Sciatic nerve (tissue), 2 donors: ENCODE measurements at regions not wholly inside any gene's neighbourhood (a gene's known extent, or its start where the extent isn't known, plus 50 kb on each side); places are given as distances from the start of the nearest gene placed in this dataset.
A peak's percentile ranks its signal among the peaks of the same experiment; 100 is the strongest.
"Not testable (repeated sequence)": the region's sequence is repeated elsewhere in the genome, so short reads cannot be mapped to it uniquely, and the experiment has no call there.

Experiments used
- ATAC-seq: fragments of 200-7000 bp; cut with Tn5 transposase; one replicate; pipeline ENCODE4 v1.9.1; 2020; ENCODE audit warnings: mild to moderate bottlenecking, moderate library complexity
- DNase-seq: peaks from one replicate; pipeline ENCODE4 v3.0.0-alpha.2; 2020; ENCODE audit warnings: low spot score
- intact Hi-C: fragments of 100-400 bp; cut with DNase I; formaldehyde crosslinking; loops from one replicate; pipeline ENCODE4 v1.14.2; 2022
- donor health status: DM: no; HTN: no; CAD: no.
- donor health status: DM: no; HTN: no; CAD: no.

DNA sequence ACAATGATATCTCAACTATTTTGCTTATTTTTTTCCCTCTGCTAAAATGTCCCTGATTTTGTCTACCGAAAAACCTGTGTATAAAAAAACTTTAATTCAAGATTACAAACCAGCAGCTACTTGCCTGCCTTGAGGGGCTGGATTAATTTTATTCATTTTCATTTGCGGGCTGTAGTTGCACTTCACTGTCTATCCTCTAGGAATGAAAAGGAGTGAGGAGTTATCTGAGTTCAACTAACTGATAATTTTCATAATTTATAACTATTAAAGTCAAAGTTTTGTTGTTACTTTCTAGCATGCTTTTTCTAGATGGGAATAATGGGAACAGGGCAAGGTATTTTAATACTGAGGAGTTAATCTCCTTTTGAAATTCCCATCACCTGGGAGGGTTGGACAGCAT, 50.3 kb upstream of the AGTPBP1 start:
- ATAC-seq, intact Hi-C loops, DNase-seq: not testable (repeated sequence)

DNA sequence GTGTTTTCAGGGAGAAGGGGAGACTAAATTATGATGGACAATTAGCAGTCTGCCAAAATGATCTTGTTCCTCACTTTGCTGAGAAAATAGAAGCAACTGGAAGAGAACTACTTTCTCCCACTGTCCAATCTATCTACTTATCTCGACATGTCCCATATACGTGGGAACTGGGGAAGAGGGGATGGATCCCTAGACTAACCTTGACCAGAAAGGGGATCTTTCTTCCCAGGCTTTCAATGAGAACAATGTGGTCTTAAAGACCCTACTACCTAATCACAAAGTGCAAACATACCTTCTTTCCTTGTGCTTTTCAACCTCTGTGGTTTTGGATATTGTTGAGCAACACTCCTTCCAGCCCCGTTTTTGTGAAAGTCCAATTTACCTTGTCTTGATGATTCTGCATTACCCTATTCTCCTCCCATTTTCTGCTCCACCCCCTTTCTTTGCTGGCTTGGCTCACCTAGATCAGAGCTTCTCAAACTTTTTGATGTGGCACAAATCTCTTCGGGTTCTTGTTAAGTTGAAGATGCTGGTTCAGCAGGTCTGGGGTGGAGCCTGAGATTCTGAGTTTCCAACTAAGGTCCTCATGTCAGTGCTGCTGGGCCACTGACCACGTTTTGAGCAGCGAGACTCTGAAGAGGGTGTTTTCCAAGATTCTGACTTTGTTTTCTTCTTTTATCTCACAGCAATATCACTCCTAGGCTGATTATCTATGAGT, 61.4 kb upstream of the AGTPBP1 start:
- intact Hi-C loops, ATAC-seq: not testable (repeated sequence)

DNA sequence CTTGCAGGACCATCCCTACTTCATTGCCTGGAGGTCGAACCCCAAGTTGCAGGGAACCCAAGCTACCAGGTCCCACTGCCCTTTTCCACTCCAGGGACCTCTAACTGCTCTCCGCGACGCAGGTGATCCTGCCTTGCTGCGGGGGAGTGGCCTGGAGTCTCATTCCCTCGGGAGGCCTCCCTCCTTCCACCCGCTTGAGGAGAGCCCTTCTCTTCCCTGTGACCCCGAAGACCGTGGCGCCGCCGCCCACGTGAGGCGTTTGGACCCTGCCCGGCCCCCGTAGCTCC, 63.0 kb upstream of the AGTPBP1 start:
- intact Hi-C loops = not testable (repeated sequence)

More for the DNA sequence above, 61.4 kb upstream of the AGTPBP1 start:
- DNase-seq = not testable (repeated sequence)

DNA sequence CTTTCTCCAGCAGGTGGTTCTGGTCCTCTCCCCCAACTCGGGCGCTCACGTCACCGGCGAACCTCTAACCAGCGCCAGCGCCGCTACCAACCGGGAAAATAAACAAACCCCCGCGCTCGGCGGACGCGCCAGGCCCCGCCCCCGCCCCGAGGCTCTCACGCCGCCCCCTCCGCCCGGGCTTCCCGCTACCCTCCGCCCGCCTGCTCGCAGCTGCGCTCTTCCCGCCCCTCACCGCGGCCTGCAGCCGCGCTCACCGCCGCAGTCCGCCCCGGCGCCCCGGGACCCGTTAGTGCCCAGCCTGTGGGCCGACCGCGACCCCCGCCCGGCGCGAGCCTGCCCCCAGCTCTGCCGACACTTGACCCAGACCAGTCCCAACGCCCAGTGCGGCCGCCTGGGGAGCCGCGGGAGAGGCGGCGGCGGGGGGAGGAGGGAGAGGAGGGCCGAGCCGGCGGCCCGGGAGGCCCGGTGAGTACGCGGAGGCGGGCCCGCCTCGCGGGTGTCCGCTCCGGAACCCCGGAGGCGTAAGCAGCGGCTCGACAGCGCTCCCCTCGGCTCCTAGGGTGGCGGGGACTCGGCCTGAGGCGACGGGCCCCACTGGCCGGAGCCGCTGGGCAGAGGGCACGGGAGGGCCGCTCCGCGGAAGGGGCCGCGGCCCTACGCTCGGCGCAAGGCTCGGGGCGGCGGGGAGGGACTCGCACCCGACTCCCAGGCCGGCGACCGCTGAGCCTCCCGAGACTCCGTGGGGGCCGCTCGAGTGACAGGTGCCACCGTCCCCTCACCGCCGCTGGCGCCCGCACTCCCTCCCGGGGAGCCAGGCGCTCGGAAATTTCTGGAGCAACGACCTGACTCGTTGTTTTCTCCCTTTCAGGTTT, 63.6 kb upstream of the AGTPBP1 start:
- intact Hi-C loops = not testable (repeated sequence)
- ATAC-seq (peak; percentile 94), DNase-seq (peak; percentile 84)

More for the DNA sequence above, 63.0 kb upstream of the AGTPBP1 start:
- not testable (repeated sequence) for DNase-seq, ATAC-seq

DNA sequence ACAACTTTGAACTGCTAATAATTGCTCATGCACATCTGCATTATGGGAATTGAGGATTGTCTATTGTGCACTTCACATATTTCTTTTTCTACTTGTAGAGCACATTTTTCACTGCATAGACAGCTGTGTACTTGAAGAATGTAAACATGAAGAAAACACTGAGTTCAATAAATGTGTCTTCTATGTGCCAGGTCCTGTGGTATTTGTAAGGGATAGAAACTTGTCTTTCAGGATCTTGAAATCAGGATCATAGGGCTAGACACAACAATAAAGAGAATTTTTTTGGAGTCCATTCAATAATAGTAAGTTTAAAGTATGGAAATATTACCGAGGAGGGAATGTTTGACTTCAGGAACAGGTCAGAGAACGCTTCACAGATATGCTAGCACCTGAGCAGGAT, 66.6 kb upstream of the AGTPBP1 start:
- ATAC-seq, intact Hi-C loops, DNase-seq: not testable (repeated sequence)

DNA sequence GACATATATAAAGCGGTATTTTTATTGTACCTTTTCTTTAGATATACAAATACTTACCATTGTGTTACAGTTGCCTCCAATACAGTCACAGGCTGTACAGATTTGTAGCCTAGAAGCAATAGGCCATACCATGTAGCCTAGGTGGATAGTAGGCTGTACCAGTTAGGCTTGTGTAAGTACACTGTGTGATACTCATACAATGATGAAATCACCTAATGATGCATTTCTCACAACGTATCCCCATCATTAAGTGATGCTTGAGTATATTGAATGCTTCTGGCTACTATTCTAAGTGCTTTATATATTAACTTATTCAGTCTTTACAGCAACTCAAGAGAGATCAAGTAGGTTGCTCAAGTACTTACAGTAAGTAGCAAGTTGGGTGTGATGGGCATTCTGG, 71.6 kb upstream of the AGTPBP1 start:
- ATAC-seq, intact Hi-C loops, DNase-seq: not testable (repeated sequence)

DNA sequence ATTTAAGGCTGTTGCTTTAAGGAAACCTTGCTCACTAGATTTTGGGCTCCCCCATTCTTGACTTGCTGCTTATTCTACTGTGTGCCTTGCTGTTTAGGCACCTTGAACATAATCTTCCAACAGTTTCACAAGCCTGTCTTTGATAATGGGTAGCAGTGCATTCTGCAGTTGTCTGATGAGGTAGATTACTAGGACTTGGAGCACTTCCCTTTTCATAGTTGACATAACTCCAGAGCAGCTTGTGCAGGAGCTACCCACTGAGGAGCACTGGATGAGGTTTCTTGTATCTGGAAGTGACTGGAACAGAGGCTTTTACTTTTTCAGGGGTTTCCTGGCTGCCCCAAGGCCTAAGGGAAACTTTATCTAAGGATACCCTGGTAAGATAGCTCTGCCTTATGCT, 73.0 kb upstream of the AGTPBP1 start:
- ATAC-seq, intact Hi-C loops: not testable (repeated sequence)

DNA sequence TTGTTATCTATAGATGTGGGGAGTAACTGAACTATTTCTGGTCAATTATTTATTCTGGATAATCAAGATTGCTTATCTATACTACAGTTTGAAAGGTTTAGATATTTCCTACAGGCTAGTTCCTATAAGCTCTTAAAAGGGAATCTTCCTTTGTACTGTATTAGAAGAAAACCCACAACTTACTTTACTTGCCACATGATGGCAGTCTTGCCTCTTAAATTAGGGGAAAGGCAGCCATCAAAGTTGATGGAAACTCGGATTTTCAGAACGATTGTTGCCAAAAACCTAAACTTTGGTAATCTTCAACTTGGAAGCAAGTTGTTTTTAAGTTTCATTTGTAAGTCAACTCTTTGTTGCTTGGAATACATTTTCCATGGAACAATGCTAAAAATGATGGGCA, 77.2 kb upstream of the AGTPBP1 start:
- intact Hi-C loops = not testable (repeated sequence)
- ATAC-seq = peak; percentile 71

More for the DNA sequence above, 73.0 kb upstream of the AGTPBP1 start:
- not testable (repeated sequence) for DNase-seq

DNA sequence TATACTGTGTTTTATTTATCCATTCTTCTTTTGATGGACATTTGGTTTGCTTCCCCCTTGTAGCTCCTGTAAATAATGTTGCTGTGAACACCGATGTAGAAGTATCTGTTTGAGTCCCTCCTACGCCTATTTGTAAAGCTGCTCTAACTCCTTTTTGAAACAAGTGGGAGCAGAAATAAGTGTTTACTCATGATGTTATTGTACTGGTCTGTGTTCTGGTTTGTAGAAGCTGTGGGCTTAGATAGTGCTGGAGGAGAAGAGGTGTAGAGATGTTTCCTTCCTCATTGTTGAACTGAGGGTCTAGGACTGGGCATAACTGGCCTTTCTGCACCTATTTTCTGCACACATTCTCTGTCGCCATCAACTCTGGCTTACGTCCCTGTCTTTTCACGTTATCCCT, 78.8 kb upstream of the AGTPBP1 start:
- ATAC-seq, DNase-seq, intact Hi-C loops: not testable (repeated sequence)

More for the DNA sequence above, 77.2 kb upstream of the AGTPBP1 start:
- not testable (repeated sequence) for DNase-seq

DNA sequence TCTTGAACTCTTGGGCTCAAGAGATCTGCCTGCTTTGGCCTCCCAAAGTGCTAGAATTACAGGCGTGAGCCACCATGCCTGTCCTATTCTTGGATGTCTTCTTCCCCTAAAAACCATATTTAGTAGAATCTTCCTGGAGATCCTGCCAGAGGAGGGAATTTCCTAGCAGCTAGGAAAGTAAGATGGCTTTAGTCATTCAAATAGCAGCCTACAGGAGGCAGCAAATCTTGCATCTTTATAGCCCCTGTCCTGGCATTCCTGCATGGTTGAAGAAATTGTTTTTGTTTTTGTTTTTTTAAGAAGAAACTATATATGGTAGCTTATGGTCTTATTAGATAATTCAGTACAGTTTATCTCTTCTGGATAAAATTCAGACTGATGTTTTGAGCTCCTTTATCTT, 83.2 kb upstream of the AGTPBP1 start:
- intact Hi-C loops, ATAC-seq, DNase-seq: not testable (repeated sequence)

DNA sequence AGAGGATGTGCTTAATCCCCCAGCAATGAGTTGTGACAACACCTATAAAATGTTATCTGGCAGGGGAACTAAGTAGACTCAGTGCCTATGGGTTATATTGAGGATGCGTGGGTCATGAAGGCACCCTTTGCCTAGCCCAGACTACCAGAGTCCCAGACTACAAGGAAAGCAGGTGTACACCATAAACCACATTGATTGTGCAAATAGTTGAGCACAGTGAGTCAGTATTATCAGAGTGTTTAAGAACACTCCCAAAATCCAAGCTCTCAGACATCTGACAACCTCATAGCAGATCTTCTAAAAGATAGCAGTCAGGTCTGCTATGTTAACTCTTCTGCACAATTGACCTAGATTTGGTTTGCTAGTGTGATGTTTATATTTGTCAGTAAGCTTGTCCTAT, 92.8 kb upstream of the AGTPBP1 start:
- DNase-seq, intact Hi-C loops, ATAC-seq: not testable (repeated sequence)

DNA sequence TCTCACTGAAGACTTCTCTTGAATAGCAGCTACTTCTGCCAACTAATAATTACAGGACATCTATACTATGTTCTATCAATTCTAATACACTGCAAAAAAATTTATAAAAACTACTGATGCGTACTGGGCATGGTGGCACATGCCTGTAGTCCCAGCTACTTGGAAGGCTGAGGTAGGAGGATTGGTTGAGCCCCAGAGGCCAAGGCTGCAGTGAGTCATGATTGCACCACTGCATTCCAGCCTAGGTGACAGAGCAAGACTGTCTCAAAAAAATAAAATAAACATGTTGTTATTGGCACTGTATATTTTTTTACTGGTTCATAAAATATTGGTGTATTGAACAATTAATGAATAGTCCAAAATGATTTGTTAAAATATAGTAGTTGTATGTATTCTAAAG, 97.0 kb upstream of the NAA35 start:
- intact Hi-C loops, ATAC-seq, DNase-seq: not testable (repeated sequence)

DNA sequence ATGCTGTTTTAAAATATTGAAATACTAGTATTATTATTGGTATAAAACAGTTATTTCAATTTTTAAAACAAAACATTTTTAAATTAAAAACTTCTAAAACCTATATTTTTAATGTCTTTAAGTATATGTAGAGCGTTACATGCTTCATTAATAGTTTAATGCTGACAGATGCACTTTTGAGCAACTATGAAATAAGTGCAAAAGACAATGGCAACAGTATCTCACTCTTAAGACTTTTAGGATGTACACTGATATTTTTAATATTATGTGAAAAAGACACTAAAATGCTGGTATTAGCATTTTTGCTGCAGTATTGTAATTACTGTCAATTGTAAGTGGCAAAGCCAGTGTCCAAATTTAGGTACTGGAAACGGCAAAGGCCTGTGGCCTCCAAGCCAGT, 93.2 kb upstream of the NAA35 start:
- ATAC-seq, intact Hi-C loops, DNase-seq: not testable (repeated sequence)

DNA sequence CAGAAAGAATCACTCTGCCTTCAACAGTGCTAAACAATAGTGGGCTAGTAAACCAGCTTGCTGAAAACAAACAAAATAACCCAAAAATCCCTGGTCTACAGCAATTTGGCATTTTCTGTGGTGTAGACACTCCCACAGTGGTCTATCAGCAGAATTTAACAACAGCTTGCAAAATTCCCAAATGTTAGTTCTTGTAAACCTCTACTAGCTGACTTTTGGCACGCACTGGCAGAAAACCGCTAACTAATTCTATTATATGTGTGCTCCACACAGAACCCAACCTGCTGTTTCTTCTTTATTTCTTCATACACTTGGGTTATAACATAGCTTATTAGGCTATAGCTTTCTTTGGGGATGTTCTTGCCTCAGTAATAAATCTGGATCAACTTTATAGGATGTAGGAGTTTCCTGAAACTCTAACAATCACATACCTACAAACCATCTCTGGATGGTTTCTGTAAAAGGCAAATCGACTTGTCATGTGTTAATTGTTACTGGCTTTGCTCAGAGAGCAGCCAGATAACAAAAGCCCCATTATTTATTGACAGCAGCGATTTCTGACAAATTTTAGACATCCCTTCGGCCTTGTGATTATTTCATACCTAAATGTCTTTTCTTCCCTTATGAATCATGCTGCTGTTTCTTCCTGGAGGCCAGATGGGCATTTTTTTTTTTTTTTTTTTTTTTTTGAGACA, 82.7 kb upstream of the NAA35 start:
- ATAC-seq (no peak), DNase-seq (no peak)

DNA sequence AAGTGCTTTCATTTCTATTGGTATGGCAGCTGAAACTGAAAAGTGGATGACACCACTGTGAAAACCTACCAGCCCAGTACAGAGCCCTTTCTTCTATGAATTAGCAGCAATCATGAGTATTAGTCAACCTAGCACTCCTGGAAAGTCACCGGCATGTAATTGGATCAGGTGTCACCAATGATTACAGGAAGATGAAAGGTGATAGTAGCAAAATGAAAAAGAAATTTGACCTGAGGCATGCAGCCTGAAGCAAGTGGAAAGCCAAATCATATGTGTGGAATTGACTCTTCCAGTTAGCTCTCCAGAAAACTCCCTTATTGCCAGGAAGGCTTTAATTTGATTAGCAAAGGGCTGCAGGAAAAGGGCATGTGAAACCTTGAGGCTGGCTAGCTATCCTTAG, 81.2 kb upstream of the NAA35 start:
- no peak for DNase-seq
- ATAC-seq = no peak
- intact Hi-C loops = no loop called here

More for the DNA sequence above, 82.7 kb upstream of the NAA35 start:
- intact Hi-C loops = no loop called here

DNA sequence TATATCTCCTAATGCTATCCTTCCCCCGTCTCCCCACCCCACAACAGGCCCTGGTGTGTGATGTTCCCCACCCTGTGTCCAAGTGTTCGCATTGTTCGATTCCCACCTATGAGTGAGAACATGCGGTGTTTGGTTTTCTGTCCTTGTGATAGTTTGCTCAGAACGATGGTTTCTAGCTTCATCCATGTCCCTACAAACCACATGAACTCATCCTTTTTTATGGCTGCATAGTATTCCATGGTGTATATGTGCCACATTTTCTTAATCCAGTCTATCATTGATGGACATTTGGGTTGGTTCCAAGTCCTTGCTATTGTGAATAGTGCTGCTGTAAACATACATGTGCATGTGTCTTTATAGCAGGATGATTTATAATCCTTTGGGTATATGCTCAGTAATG, 79.1 kb upstream of the NAA35 start:
- not testable (repeated sequence) for DNase-seq

DNA sequence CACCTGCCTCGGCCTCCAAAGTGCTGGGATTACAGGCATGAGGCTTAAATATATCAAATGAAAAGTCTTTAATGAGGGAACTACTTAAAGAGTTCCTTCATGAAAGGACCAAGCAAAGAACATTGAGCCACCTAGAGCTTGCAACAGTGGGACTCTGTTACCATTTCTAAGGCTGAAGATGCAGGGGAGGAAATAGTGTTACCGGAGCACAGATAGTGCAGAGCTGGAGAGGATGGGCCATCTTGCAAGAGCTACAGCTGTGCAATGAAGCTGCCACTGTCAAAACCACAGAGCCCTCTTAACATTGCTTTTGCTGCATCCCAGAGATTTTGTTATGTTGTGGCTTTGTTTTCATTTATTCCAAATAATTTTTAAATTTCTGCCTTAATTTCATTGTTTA, 77.1 kb upstream of the NAA35 start:
- ATAC-seq = no peak
- intact Hi-C loops = no loop called here
- no peak for DNase-seq

More for the DNA sequence above, 79.1 kb upstream of the NAA35 start:
- ATAC-seq, intact Hi-C loops: not testable (repeated sequence)

DNA sequence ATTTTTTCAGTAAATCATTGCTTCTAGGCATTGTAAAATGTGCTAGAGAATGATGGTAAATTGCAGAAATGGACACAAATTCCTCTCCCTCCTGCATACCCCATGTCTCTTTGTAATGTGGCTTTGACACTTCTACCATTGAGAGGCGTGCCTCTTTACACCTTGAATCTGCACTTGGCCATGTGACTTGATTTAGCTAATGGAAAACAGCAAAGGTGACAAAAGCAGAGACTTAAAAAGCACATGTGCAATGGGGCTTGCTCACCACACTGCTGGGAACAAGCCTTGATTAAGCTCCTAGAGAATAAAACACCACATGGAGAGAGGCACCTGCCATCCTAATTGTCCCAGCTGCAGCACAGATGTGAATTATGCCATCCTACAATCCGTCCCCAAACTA, 69.9 kb upstream of the NAA35 start:
- ATAC-seq = no peak
- intact Hi-C loops = no loop called here
- no peak for DNase-seq

DNA sequence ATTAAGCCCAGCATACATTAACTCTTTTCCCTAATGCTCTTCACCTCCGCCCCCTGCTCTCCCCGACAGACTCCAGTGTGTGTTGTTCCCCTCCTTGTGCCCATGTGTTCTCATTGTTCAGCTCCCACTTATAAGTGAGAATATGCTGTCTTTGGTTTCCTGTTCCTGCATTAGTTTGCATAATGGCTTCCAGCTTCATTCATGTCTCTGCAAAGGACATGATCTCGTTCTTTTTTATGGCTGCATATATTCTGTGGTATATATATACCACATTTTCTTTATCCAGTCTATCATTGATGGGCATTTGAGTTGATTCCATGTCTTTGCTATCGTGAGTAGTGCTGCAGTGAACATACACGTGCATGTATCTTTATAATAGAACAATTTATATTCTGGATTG, 69.3 kb upstream of the NAA35 start:
- ATAC-seq, DNase-seq, intact Hi-C loops: not testable (repeated sequence)
